Kidney (tissue), 13 donors: ENCODE measurements at regions not wholly inside any gene's neighbourhood (a gene's known extent, or its start where the extent isn't known, plus 50 kb on each side); places are given as distances from the start of the nearest gene placed in this dataset.

Experiments used
- DNase-seq, 5 donors: peaks; one replicate each; pipeline ENCODE4 v3.0.0-alpha.2; 2013 to 2020
- FAIRE-seq: peaks from 2 replicates; lab custom pipeline; 2012; peaks lifted over from hg19 to GRCh38; lab: Jason Lieb, UNC
- H3K27ac ChIP-seq, 2 donors: one replicate each; pipeline ENCODE4 v1.7.0; 2013; ENCODE audit warnings: low read depth in 2 of 2, low read length in 2 of 2, inconsistent platforms in 1 of 2
- H3K27me3 ChIP-seq: one replicate; pipeline ENCODE4 v1.7.1; 2013; ENCODE audit warnings: low read length, inconsistent platforms; ENCODE audit not compliant: control insufficient read depth, insufficient read depth
- H3K36me3 ChIP-seq, 3 donors: one replicate each; pipeline versions ENCODE4 v1.7.0 to v1.7.1; 2013; ENCODE audit warnings: low read length in 3 of 3, control low read depth in 1 of 3, inconsistent platforms in 1 of 3; ENCODE audit not compliant: insufficient read depth in 3 of 3, control insufficient read depth in 2 of 3
- H3K4me1 ChIP-seq, 3 donors: one replicate each; pipeline versions ENCODE4 v1.7.0 to v1.7.1; 2013; ENCODE audit warnings: low read length in 3 of 3, inconsistent platforms in 1 of 3, low read depth in 1 of 3; ENCODE audit not compliant: control insufficient read depth in 2 of 3, insufficient read depth in 2 of 3
- H3K4me3 ChIP-seq, 3 donors: one replicate each; pipeline versions ENCODE4 v1.7.0 to v1.8.1; 2013; ENCODE audit warnings: low read length in 3 of 3, control low read depth in 1 of 3, inconsistent platforms in 1 of 3
- H3K9ac ChIP-seq, 3 donors: one replicate each; pipeline versions ENCODE4 v1.7.0 to v1.7.1; 2013; ENCODE audit warnings: low read length in 3 of 3, control low read depth in 1 of 3, inconsistent platforms in 1 of 3
- H3K9me3 ChIP-seq, 3 donors: one replicate each; pipeline versions ENCODE4 v1.7.0 to v1.7.1; 2013; ENCODE audit warnings: low read length in 3 of 3, control low read depth in 1 of 3, inconsistent platforms in 1 of 3; ENCODE audit not compliant: control insufficient read depth in 2 of 3, insufficient read depth in 1 of 3
- intact Hi-C: fragments of 100-400 bp; cut with DNase I; formaldehyde crosslinking; loops from one replicate; pipeline ENCODE4 v1.11.1; 2022
- TF ChIP-seq, protein P1 (sequence below): IDR thresholded peaks from 3 replicates; pipeline ENCODE4 v1.5.1; 2012; ENCODE audit warnings: mild to moderate bottlenecking, moderate library complexity, borderline replicate concordance; ENCODE audit not compliant: insufficient read depth; ENCODE audit errors: extremely low read depth
- donor health status: control.
- donor health status: control.
- donor health status: control.
- donor health status: control.
- donor health status: control.
- donor health status: DM: yes; HTN: yes; CAD: no.
- donor health status: Normal renal cell carcinoma (clear cell type).

DNA sequence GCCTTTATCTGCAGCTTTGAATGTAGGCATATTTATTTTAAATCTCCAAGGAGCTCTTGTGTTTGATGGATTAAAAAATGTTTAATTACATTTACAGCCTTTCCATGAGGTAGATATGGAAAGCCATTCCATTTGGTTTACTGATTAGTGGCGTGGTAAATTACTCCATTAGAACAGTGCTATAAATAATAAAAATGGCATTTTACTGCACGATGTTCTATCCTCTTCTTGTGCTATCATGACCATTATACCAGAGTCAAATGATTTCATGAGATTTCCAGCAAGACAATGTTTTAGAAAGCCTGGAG, 250.9 kb upstream of the HTR2A start:
- H3K27ac ChIP-seq: no peak overlapping the region
- H3K9ac ChIP-seq: no peak overlapping the region
- no peak overlapping the region for H3K4me3 ChIP-seq
- H3K27me3 ChIP-seq: no peaks in the 10 kb centered on the region
- no peak for DNase-seq
- no peaks in the 10 kb centered on the region for H3K4me1 ChIP-seq
- FAIRE-seq: no peak
- no peaks in the 10 kb centered on the region for H3K36me3 ChIP-seq
- no peaks in the 10 kb centered on the region for H3K9me3 ChIP-seq
- intact Hi-C loops: no loop called here
- TF ChIP-seq, protein P1, sequence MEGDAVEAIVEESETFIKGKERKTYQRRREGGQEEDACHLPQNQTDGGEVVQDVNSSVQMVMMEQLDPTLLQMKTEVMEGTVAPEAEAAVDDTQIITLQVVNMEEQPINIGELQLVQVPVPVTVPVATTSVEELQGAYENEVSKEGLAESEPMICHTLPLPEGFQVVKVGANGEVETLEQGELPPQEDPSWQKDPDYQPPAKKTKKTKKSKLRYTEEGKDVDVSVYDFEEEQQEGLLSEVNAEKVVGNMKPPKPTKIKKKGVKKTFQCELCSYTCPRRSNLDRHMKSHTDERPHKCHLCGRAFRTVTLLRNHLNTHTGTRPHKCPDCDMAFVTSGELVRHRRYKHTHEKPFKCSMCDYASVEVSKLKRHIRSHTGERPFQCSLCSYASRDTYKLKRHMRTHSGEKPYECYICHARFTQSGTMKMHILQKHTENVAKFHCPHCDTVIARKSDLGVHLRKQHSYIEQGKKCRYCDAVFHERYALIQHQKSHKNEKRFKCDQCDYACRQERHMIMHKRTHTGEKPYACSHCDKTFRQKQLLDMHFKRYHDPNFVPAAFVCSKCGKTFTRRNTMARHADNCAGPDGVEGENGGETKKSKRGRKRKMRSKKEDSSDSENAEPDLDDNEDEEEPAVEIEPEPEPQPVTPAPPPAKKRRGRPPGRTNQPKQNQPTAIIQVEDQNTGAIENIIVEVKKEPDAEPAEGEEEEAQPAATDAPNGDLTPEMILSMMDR: no peak

- H3K9me3 ChIP-seq: no peaks in the 10 kb centered on the region
- FAIRE-seq (no peak), DNase-seq (no peak)
- H3K27ac ChIP-seq: no peak overlapping the region
- intact Hi-C loops: no loop called here
- H3K27me3 ChIP-seq: no peaks in the 10 kb centered on the region
- no peak overlapping the region for H3K9ac ChIP-seq
- no peaks in the 10 kb centered on the region for H3K4me1 ChIP-seq
- TF ChIP-seq, protein P1: no peak
- H3K36me3 ChIP-seq: no peaks in the 10 kb centered on the region
- H3K4me3 ChIP-seq: no peak overlapping the region
Observed at GRCh38 chr13:47146991-47147811, 250.3 kb upstream of the HTR2A start.

DNA sequence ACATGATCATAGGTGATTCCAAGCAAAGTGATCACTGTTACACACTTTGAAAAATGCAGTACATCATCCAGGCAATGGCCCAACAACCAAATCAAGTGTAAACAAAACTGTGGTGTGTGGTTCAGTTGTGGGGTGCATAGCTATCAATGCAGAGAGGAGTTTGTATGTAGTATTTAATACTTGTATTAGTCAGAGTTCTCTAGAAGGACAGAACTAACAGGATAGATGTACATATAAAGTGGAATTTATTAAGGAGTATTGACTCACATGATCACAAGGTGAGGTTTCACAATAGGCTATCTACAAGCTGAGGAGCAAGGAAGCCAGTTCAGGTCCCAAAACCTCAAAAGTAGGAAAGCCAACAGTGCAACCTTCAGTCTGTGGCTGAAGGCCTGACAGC, 249.3 kb upstream of the HTR2A start:
- Histone ChIP-seq H3K36me3 (no peaks in the 10 kb centered on the region), H3K9me3 (no peaks in the 10 kb centered on the region), H3K9ac (no peak overlapping the region), H3K27me3 (no peaks in the 10 kb centered on the region), H3K4me3 (no peak overlapping the region), H3K4me1 (no peaks in the 10 kb centered on the region), H3K27ac (no peak overlapping the region)
- intact Hi-C loops: no loop called here
- FAIRE-seq (no peak), DNase-seq (no peak)
- TF ChIP-seq, protein P1: no peak

- FAIRE-seq (no peak), DNase-seq (peak in 1 of 5 donors; percentile 26)
- TF ChIP-seq, protein P1: no peak
- intact Hi-C loops: no loop called here
- Histone ChIP-seq H3K4me1 (no peaks in the 10 kb centered on the region), H3K36me3 (no peaks in the 10 kb centered on the region), H3K9ac (no peak overlapping the region), H3K4me3 (no peak overlapping the region), H3K27ac (no peak overlapping the region), H3K27me3 (no peaks in the 10 kb centered on the region), H3K9me3 (no peaks in the 10 kb centered on the region)
Observed at GRCh38 chr13:47144782-47145181, 247.9 kb upstream of the HTR2A start.
